ENCODE measurements at regions not wholly inside any gene's neighbourhood (a gene's known extent, or its start where the extent isn't known, plus 50 kb on each side); places are given as distances from the start of the nearest gene placed in this dataset.

DNA sequence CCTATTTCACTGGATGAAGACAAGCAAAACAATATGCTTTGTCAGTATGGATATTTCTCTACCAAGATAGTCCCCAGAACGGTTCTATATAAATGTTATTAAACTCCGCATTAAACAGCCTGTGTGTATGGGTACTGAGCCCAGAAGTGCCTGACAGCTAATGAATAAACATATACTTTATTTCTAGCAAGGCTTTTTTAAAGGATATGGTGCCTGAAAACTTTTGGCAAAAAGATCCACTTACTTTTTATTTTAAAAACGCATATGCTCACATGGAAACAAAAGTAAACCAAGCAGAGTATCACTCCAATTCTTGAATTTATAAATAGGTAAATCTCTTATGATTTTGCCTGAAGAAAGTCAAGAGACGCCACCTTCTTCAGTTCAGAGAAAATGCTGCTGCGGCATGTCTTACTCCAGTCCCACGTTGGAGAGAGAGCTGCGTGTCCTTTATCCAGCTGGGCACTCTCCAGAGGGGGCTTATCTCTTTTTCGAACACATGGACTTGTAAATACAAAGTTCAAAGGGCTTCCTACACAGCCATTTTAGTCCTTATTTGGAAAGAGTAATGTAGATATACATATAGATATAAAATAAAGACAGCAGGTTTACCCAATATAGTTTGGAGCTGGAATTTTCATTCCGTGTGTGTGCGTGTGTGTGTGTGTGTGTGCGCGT is 264.2 kb downstream of the ADAMTS20 start:
- no TSS peak for BruUV-seq (replicated peaks)
- no peaks in the 10 kb centered on the region for H3K36me3 ChIP-seq (ENCODE audit: control insufficient read depth in 2 of 2, insufficient read depth in 2 of 2, low read length in 1 of 2)
- H3K9ac ChIP-seq (ENCODE audit: control insufficient read depth, insufficient read depth, low read length) = no peak overlapping the region
- RAD21 ChIA-PET (ENCODE audit: unreplicated experiment) = no interaction called here
- DNase-seq (ENCODE audit: low read depth, low spot score) (no peak), ATAC-seq (no peak), FAIRE-seq (no peak)
- no peaks in the 10 kb centered on the region for H4K20me1 ChIP-seq (ENCODE audit: control insufficient read depth, insufficient read depth)
- in situ Hi-C loops (cut with MboI) = loop anchor here (10.0 kb wide), 1 partner anchor 693 kb away; no protein-coding TSS in a partner anchor
- SMC1A ChIA-PET (ENCODE audit: uncharacterized antibody, unreplicated experiment) = interaction anchor here (1.3 to 1.8 kb wide), 3 partner anchors 18 to 50 kb away, joined by 3 to 4 read pairs (median 3); no protein-coding TSS in a partner anchor
- no peaks in the 10 kb centered on the region for H3K27me3 ChIP-seq (replicated peaks in 1 of 2; ENCODE audit: control insufficient read depth in 2 of 2, insufficient read depth in 2 of 2, low read length in 1 of 2)
- intact Hi-C loops (cut with micrococcal nuclease; ENCODE audit: unreplicated experiment) = no loop called here
- H3K4me2 ChIP-seq (ENCODE audit: control insufficient read depth, insufficient read depth) = no peak overlapping the region
- H3K79me2 ChIP-seq (ENCODE audit: control insufficient read depth, insufficient read depth, low read length) = no peaks in the 10 kb centered on the region
- WGBS (ENCODE audit: insufficient coverage, insufficient replicate concordance, low lambda C conversion rate, missing lambda C conversion rate) = 57% methylated on average over 12 of the region's 12 CpGs
- TF ChIP-seq TCF7 (IDR thresholded peaks at IDR 0.05; ENCODE audit: borderline replicate concordance) (no peak), MYB (IDR thresholded peaks at IDR 0.05; ENCODE audit: borderline replicate concordance, low read depth, low read length) (no peak), MLLT1 (IDR thresholded peaks at IDR 0.05) (no peak), NFIC (IDR thresholded peaks at IDR 0.05; ENCODE audit: low read depth, low read length) (no peak), MEF2B (IDR thresholded peaks at IDR 0.05; ENCODE audit: partially characterized antibody, poor library complexity, severe bottlenecking) (no peak), LARP7 (IDR thresholded peaks at IDR 0.05) (no peak), RELA (IDR thresholded peaks at IDR 0.05; ENCODE audit: borderline replicate concordance, partially characterized antibody) (no peak), MXI1 (IDR thresholded peaks at IDR 0.05; ENCODE audit: low read depth, low read length) (no peak), NFXL1 (IDR thresholded peaks at IDR 0.05; ENCODE audit: borderline replicate concordance) (no peak), HSF1 (IDR thresholded peaks at IDR 0.05; ENCODE audit: low read depth, low read length) (no peak), DPF2 (IDR thresholded peaks at IDR 0.05) (no peak), SIN3A (IDR thresholded peaks at IDR 0.05; ENCODE audit: low read depth, low read length) (no peak), RAD21 (IDR thresholded peaks at IDR 0.05; ENCODE audit: insufficient read depth, low read depth, low read length) (no peak), KDM1A (IDR thresholded peaks at IDR 0.05; ENCODE audit: borderline replicate concordance) (no peak), ZZZ3 (IDR thresholded peaks at IDR 0.05; ENCODE audit: control insufficient read depth, insufficient read length, low read depth) (no peak), CHD4 (IDR thresholded peaks at IDR 0.05) (no peak)
- no peak overlapping the region for H2AFZ ChIP-seq (ENCODE audit: control insufficient read depth, low read depth, low read length)
- no peak overlapping the region for H3K27ac ChIP-seq (ENCODE audit: control insufficient read depth, insufficient read depth)
- H3K4me1 ChIP-seq (ENCODE audit: control insufficient read depth, insufficient read depth, low read length) = no peaks in the 10 kb centered on the region
- H3K4me3 ChIP-seq = no peak overlapping the region
- POLR2A ChIA-PET = no interaction called here
- CTCF ChIA-PET = interaction anchor here (0.7 to 1.8 kb wide), 4 partner anchors 50 to 803 kb away, joined by 3 to 4 read pairs (median 4); no protein-coding TSS in a partner anchor
- no peaks in the 10 kb centered on the region for H3K9me3 ChIP-seq (replicated peaks; ENCODE audit: control insufficient read depth, insufficient read depth, low read length)

Measured in GM12878 (cell line).